ENCODE measurements at regions not wholly inside any gene's neighbourhood (a gene's known extent, or its start where the extent isn't known, plus 50 kb on each side); places are given as distances from the start of the nearest gene placed in this dataset.
"Not testable (repeated sequence)": the region's sequence is repeated elsewhere in the genome, so short reads cannot be mapped to it uniquely, and the experiment has no call there.

DNA sequence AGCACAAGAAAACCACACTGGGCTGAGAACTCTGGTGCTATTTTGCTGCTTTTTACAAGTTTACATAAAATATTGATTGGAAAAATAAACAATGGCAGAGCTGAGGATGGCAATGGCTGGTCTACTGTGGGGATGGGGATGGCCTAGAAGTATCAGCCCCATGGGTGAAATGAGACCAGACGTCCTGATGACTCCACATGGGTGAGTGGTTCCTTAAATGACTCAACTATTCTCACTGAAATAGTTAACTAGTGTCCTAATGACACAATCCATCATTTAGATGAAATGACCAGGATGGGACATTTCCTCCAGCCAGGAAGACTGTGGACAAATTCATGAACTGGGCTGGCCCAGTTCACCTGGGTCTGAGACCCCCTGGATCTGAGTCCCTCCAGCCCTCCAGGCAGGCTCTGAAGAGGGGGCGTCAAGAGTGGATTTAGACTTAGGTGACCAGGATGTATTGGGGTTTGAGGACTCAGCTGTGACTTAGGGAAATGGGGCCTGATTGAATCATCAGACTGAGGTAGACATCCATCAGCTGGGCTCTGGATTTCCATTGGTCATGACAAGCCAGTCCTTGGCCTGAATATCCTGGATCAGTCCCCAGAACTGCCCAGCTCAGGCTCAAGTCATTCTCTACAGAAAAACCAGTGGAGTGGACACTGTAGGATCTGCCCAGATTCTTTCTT lies 98.2 kb upstream of the IGLL5 start:
- intact Hi-C loops (cut with DNase I; ENCODE audit: low total_unique reads) = no loop called here
- no peaks in the 10 kb centered on the region for H3K9me3 ChIP-seq
- H3K36me3 ChIP-seq = no peaks in the 10 kb centered on the region

DNA sequence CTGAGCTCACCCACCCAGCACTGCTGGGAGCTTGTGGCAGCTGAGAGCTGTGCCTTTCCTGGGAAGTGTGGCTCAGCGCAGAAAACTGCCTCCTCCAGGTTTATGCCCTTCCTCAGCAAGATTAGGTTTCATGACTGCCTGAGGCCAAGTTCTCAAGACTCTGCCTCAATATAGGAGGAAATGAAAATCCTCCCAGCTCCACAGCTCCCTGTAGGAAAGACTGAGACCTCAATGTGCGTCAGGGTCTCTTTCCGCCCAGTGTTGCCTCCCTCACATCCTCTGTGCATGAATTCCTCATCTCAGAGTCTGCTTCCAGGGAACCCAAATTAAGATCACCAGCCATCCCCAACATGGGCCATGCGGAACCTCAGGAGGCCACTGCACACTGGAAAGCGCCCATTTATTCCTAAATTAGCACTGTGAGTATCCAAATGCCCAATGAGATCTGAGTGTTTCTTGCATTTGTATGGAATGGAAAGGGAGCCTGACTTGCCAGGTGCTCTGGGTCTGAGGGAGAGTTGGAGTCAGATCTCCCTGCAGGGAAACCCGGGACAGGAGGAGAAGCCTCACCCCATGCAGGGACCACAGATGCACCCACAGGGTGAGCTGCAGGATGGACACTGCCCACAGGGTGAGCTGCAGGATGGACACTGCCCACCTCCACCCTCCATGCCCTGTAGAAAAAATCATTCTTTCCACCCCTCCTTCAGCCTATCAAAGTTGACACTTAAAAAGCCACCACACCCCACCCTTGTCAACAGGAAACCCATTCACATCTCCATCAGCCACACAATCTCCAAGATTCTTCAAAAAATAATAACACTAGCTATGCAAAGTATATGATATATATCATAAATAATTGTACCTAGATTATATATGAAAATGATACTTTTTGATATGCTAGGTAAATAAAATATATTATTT lies 97.4 kb upstream of the IGLL5 start:
- TF ChIP-seq, protein P1, sequence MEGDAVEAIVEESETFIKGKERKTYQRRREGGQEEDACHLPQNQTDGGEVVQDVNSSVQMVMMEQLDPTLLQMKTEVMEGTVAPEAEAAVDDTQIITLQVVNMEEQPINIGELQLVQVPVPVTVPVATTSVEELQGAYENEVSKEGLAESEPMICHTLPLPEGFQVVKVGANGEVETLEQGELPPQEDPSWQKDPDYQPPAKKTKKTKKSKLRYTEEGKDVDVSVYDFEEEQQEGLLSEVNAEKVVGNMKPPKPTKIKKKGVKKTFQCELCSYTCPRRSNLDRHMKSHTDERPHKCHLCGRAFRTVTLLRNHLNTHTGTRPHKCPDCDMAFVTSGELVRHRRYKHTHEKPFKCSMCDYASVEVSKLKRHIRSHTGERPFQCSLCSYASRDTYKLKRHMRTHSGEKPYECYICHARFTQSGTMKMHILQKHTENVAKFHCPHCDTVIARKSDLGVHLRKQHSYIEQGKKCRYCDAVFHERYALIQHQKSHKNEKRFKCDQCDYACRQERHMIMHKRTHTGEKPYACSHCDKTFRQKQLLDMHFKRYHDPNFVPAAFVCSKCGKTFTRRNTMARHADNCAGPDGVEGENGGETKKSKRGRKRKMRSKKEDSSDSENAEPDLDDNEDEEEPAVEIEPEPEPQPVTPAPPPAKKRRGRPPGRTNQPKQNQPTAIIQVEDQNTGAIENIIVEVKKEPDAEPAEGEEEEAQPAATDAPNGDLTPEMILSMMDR (IDR thresholded peaks at IDR 0.05) = no peak
- H3K36me3 ChIP-seq = no peaks in the 10 kb centered on the region

More for the DNA sequence above, 98.2 kb upstream of the IGLL5 start:
- no peak overlapping the region for H3K27ac ChIP-seq
- H3K4me1 ChIP-seq = no peaks in the 10 kb centered on the region
- H3K27me3 ChIP-seq = peaks cover 0 to 25% of the 10 kb centered on the region in 2 donors
- TF ChIP-seq, protein P1 (IDR thresholded peaks at IDR 0.05) = no peak
- H3K4me3 ChIP-seq = no peak overlapping the region
- no peak for DNase-seq

DNA sequence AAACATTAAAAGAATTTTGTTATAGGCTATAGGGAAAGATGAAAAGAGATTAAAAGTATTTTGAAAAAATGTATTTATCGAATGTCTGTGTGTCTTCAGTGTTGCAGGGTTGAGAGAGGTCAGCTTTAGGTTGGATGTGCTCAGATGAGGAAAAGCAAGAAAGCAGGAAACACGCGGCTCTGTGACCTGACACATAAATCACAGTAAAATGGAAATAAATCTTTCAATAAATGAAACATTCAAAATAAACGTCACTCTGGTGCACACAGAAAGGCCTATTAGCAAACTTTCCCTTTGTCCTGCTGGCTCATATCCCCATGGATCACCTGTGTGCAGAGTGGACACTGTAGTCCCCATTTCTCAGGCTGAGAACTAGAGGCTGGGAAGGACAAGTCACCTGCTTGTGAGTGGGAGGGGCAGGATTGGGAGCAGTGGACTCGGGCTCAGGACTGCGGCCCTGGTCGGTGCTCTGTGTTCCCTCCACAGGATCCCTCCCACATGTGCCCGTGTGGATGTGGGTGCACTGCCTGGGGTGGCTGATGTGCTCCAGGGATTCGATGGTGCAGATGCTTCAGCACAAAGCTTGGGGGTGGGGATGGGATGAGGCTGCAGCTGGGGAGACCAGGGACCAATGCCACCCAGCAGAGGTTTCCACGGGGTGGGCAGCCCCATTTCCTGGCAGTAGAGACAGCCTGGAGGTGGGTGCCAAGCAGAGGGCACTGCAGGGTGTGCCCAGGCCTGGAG lies 96.0 kb upstream of the IGLL5 start:
- Histone ChIP-seq H3K27me3 (peaks cover 0 to 18% of the 10 kb centered on the region in 2 donors), H3K27ac (no peak overlapping the region), H3K4me1 (no peaks in the 10 kb centered on the region), H3K36me3 (no peaks in the 10 kb centered on the region), H3K4me3 (no peak overlapping the region), H3K9me3 (no peaks in the 10 kb centered on the region)
- peak in 1 of 2 donors; percentile 23 for DNase-seq
- TF ChIP-seq, protein P1 (IDR thresholded peaks at IDR 0.05) = no peak
- intact Hi-C loops (cut with DNase I; ENCODE audit: low total_unique reads) = no loop called here

More for the DNA sequence above, 97.4 kb upstream of the IGLL5 start:
- H3K27me3 ChIP-seq = peaks cover 0 to 25% of the 10 kb centered on the region in 2 donors
- DNase-seq = peak in 1 of 2 donors; percentile 44
- no peak overlapping the region for H3K27ac ChIP-seq
- no peaks in the 10 kb centered on the region for H3K9me3 ChIP-seq
- H3K4me3 ChIP-seq = no peak overlapping the region
- intact Hi-C loops (cut with DNase I; ENCODE audit: low total_unique reads) = no loop called here
- H3K4me1 ChIP-seq = no peaks in the 10 kb centered on the region

DNA sequence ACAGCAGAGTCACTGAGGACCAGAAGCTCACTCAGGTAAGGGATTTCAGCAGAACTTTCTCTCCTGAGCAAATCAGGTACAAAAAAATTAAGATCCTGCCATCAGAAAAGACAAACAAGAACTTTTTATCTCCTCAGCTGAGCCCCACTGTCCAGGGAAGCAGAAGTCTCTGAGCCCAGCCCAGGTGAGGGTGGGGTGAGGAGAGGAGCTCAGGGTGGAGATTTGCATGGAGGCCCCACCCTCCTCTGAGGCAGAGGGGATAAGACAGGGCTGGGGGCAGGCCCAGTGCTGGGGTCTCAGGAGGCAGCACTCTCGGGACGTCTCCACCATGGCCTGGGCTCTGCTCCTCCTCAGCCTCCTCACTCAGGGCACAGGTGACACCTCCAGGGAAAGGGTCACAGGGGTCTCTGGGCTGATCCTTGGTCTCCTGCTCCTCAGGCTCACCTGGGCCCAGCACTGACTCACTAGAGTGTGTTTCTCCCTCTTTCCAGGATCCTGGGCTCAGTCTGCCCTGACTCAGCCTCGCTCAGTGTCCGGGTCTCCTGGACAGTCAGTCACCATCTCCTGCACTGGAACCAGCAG lies 95.3 kb upstream of the IGLL5 start:
- H3K27ac ChIP-seq; H3K4me1 ChIP-seq; intact Hi-C loops (cut with DNase I; ENCODE audit: low total_unique reads); H3K9me3 ChIP-seq; H3K4me3 ChIP-seq; H3K36me3 ChIP-seq: not testable (repeated sequence)
- peaks cover 0 to 18% of the 10 kb centered on the region in 2 donors for H3K27me3 ChIP-seq
- DNase-seq = peak in 1 of 2 donors; percentile 39

DNA sequence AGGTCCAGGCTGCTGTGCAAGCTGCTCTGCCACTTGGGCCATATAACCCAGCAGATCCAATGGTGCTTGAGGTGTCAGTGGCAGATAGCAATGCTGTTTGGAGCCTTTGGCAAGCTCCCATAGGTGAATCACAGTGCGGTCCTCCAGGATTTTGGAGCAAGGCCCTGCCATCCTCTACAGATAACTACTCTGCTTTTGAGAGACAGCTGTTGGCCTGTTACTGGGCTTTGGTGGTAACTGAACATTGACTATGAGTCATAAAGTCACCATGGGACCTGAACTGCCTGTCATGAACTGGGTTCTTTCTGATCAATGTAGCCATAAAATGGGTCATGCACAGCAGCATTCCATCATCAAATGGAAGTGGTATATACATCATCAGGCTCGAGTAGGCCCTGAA lies 92.0 kb upstream of the IGLL5 start:
- H3K9me3 ChIP-seq; H3K36me3 ChIP-seq; H3K4me3 ChIP-seq; H3K27me3 ChIP-seq; intact Hi-C loops (cut with DNase I; ENCODE audit: low total_unique reads); H3K4me1 ChIP-seq; H3K27ac ChIP-seq: not testable (repeated sequence)
- DNase-seq = peak in 1 of 2 donors; percentile 13

DNA sequence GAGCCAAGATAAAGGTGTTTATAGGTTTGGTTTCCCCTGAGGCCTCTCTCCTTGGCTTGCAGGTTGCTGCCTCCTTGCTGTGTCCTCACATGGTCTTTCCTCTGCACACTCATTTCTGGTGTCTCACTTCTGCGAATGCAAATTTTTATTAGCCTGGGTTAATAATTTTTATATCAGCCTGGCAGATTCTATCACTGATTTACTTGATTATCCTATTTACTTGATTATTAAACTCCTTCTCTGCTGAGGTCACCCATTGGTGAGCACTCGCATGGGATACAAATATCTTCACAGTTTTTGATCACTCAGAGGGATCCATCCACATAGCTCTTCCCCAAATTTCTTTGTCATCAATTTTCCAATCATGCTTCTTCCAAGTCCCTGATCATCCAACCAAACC lies 90.9 kb upstream of the IGLL5 start:
- Histone ChIP-seq H3K27ac (no peak overlapping the region), H3K4me3 (no peak overlapping the region), H3K9me3 (no peaks in the 10 kb centered on the region), H3K36me3 (no peaks in the 10 kb centered on the region), H3K27me3 (peaks cover 0 to 14% of the 10 kb centered on the region in 2 donors), H3K4me1 (no peaks in the 10 kb centered on the region)
- DNase-seq = peak in 1 of 2 donors; percentile 10
- TF ChIP-seq, protein P1 (IDR thresholded peaks at IDR 0.05) = no peak
- intact Hi-C loops (cut with DNase I; ENCODE audit: low total_unique reads) = no loop called here
